Liver (tissue), 8 donors: ENCODE measurements at regions not wholly inside any gene's neighbourhood (a gene's known extent, or its start where the extent isn't known, plus 50 kb on each side); places are given as distances from the start of the nearest gene placed in this dataset.

Experiments
- DNase-seq: peaks from one replicate; pipeline ENCODE4 v3.0.0-alpha.2; 2017; ENCODE audit warnings: low spot score
- H3K27ac ChIP-seq, 2 donors: one replicate each; pipeline ENCODE4 v1.7.0; 2013; ENCODE audit warnings: inconsistent platforms in 2 of 2, low read length in 2 of 2, control low read depth in 1 of 2, low read depth in 1 of 2, mild to moderate bottlenecking in 1 of 2
- H3K27me3 ChIP-seq, 4 donors: one replicate each; pipeline versions ENCODE4 v1.6.1 to v1.7.0; 2013; ENCODE audit warnings: low read length in 3 of 4, inconsistent platforms in 1 of 4, mild to moderate bottlenecking in 1 of 4, moderate library complexity in 1 of 4; ENCODE audit not compliant: control insufficient read depth in 4 of 4, insufficient read depth in 4 of 4
- H3K36me3 ChIP-seq, 4 donors: one replicate each; pipeline versions ENCODE4 v1.6.1 to v1.7.0; 2013; ENCODE audit warnings: low read length in 3 of 4, mild to moderate bottlenecking in 3 of 4, low read depth in 1 of 4, moderate library complexity in 1 of 4; ENCODE audit not compliant: control insufficient read depth in 4 of 4, insufficient read depth in 3 of 4
- H3K4me1 ChIP-seq, 4 donors: one replicate each; pipeline versions ENCODE4 v1.6.1 to v1.7.0; 2013; ENCODE audit warnings: low read length in 3 of 4, mild to moderate bottlenecking in 3 of 4, moderate library complexity in 1 of 4; ENCODE audit not compliant: control insufficient read depth in 4 of 4, insufficient read depth in 4 of 4
- H3K4me3 ChIP-seq, 3 donors: one replicate each; pipeline versions ENCODE4 v1.6.1 to v1.7.0; 2013; ENCODE audit warnings: low read length in 3 of 3, control low read depth in 1 of 3, low read depth in 1 of 3, mild to moderate bottlenecking in 1 of 3
- H3K9ac ChIP-seq, 2 donors: one replicate each; pipeline ENCODE4 v1.7.0; 2013; ENCODE audit warnings: low read length in 2 of 2, mild to moderate bottlenecking in 2 of 2, moderate library complexity in 2 of 2, control low read depth in 1 of 2, low read depth in 1 of 2
- H3K9me3 ChIP-seq, 4 donors: one replicate each; pipeline versions ENCODE4 v1.6.1 to v1.7.0; 2013; ENCODE audit warnings: low read length in 3 of 4; ENCODE audit not compliant: control insufficient read depth in 4 of 4
- EGR1 ChIP-seq, 2 donors: IDR thresholded peaks; 2 replicates each; pipeline ENCODE4 v1.6.1; 2016 to 2018; ENCODE audit warnings: antibody characterized with exemption in 2 of 2, low read depth in 2 of 2
- FOXA2 ChIP-seq: IDR thresholded peaks from 2 replicates; pipeline ENCODE4 v1.6.1; 2016; ENCODE audit warnings: antibody characterized with exemption
- GABPA ChIP-seq, 2 donors: IDR thresholded peaks in 1 of 2; conservative IDR thresholded peaks in 1 of 2; 2 replicates each; pipeline ENCODE4 v1.6.1; 2016; ENCODE audit warnings: antibody characterized with exemption in 2 of 2, mild to moderate bottlenecking in 1 of 2, moderate library complexity in 1 of 2
- HNF4A ChIP-seq, 2 donors: conservative IDR thresholded peaks; 2 replicates each; pipeline ENCODE4 v1.6.1; 2016; ENCODE audit warnings: antibody characterized with exemption in 2 of 2, mild to moderate bottlenecking in 2 of 2
- MAX ChIP-seq: IDR thresholded peaks from 2 replicates; pipeline ENCODE4 v1.6.1; 2016; ENCODE audit warnings: antibody characterized with exemption
- NR2F2 ChIP-seq: IDR thresholded peaks from 2 replicates; pipeline ENCODE4 v1.6.1; 2016; ENCODE audit warnings: antibody characterized with exemption
- RAD21 ChIP-seq, 2 donors: IDR thresholded peaks; 2 replicates each; pipeline ENCODE4 v1.6.1; 2016; ENCODE audit warnings: antibody characterized with exemption in 2 of 2, mild to moderate bottlenecking in 2 of 2
- REST ChIP-seq: IDR thresholded peaks from 2 replicates; pipeline ENCODE4 v1.6.1; 2016; ENCODE audit warnings: antibody characterized with exemption, mild to moderate bottlenecking
- RXRA ChIP-seq, 2 donors: IDR thresholded peaks; 2 replicates each; pipeline ENCODE4 v1.6.1; 2017 to 2018; ENCODE audit warnings: antibody characterized with exemption in 2 of 2, mild to moderate bottlenecking in 1 of 2
- TAF1 ChIP-seq: conservative IDR thresholded peaks from 2 replicates; pipeline ENCODE4 v1.6.1; 2016; ENCODE audit warnings: antibody characterized with exemption, mild to moderate bottlenecking
- WGBS: extraction: QIAGEN DNeasy Blood & Tissue Kit; methylation state at CpG from one replicate; pipeline ENCODE4 v1.1.7; 2013; 5-methylcytosine and 5-hydroxymethylcytosine counted together
- TF ChIP-seq, protein P1 (sequence below): IDR thresholded peaks from 2 replicates; pipeline ENCODE4 v1.6.1; 2016; ENCODE audit warnings: antibody characterized with exemption
- TF ChIP-seq, protein P2 (sequence below): fragments of 150-350 bp; IDR thresholded peaks from 2 replicates; pipeline ENCODE4 v1.5.1; 2017; ENCODE audit warnings: improper control_type of control experiment, low read depth, low read length; ENCODE audit not compliant: missing input control
- TF ChIP-seq, protein P3 (sequence below): IDR thresholded peaks from 2 replicates; pipeline ENCODE4 v1.6.1; 2016; ENCODE audit warnings: antibody characterized with exemption
- donor health status: healthy.
- donor health status: healthy.
- donor health status: healthy.
- donor health status: healthy.
- donor health status: healthy.

DNA sequence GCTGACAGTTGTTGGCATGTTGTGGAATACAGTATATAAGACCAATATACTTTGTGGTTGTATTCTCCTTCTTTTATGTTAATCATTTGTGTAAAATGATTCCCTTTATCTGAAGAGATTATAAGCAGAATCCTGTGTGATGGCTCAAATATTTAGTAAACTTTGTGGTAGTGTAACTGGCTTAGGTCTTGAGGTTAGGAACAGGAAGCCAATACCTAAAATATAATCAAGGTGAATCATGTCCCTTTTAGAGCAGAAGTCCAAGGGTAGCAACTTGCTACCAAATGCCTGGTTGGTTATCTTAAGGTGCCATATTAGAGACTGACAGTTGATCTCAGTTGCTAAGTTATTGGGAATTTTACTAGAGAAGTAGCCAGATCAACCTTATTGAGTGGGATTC lies 398.5 kb upstream of the ADAMTS5 start:
- H3K9ac ChIP-seq, result no peak overlapping the region
- no peak overlapping the region for H3K4me3 ChIP-seq
- H3K36me3 ChIP-seq, result no peaks in the 10 kb centered on the region
- H3K4me1 ChIP-seq, result no peaks in the 10 kb centered on the region
- H3K27ac ChIP-seq, result no peak overlapping the region
- peaks cover 0 to 3% (median 0%) of the 10 kb centered on the region in 4 donors for H3K27me3 ChIP-seq
- no peaks in the 10 kb centered on the region for H3K9me3 ChIP-seq
- DNase-seq, result no peak
- TF ChIP-seq FOXA2, result no peak
- TF ChIP-seq MAX, result no peak

DNA sequence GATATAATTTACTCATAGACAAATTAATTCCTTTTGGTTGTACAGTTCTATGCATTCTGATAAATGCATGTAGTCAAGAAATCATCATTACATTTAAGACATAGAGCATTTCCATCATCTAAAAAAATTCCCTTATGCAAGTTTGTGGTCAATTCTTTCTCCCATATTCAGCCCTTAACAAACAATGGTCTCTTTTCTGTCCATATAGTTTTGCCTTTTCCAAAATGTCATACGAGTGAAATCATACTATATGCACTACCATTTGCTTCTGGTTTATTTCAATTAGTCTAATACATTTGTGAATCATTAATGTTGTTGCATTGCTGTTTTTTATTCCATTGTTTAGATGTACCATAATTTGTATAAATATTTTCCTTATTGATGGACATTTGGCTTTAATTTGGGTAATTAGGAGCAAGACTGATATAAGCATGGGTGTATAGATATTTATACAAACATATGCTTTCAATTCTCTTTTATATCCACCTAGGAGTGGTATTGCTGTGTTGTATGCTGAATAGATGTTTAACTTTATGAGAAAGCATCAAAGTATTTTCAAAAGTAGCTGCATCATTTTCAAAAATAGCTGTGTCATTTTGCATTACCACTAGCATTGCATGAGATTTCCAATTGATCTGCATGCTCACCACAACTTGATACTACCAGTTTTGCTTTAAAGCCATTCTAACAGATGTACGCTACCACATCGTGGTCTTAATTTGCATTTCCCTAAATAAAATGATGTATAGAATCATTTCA lies 397.0 kb upstream of the ADAMTS5 start:
- no peaks in the 10 kb centered on the region for H3K36me3 ChIP-seq
- H3K9ac ChIP-seq, result no peak overlapping the region
- no peak overlapping the region for H3K27ac ChIP-seq
- H3K4me1 ChIP-seq, result no peaks in the 10 kb centered on the region
- H3K4me3 ChIP-seq, result no peak overlapping the region
- DNase-seq, result no peak
- TF ChIP-seq RAD21 (IDR thresholded peaks at IDR 0.05), result no peak
- no peak for TF ChIP-seq HNF4A (conservative IDR thresholded peaks at IDR 0.05)
- no peak for TF ChIP-seq NR2F2
- no peak for TF ChIP-seq EGR1 (IDR thresholded peaks at IDR 0.05; ENCODE audit: low read depth in 2 of 2)
- TF ChIP-seq, protein P1, sequence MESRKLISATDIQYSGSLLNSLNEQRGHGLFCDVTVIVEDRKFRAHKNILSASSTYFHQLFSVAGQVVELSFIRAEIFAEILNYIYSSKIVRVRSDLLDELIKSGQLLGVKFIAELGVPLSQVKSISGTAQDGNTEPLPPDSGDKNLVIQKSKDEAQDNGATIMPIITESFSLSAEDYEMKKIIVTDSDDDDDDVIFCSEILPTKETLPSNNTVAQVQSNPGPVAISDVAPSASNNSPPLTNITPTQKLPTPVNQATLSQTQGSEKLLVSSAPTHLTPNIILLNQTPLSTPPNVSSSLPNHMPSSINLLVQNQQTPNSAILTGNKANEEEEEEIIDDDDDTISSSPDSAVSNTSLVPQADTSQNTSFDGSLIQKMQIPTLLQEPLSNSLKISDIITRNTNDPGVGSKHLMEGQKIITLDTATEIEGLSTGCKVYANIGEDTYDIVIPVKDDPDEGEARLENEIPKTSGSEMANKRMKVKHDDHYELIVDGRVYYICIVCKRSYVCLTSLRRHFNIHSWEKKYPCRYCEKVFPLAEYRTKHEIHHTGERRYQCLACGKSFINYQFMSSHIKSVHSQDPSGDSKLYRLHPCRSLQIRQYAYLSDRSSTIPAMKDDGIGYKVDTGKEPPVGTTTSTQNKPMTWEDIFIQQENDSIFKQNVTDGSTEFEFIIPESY, result no peak
- TF ChIP-seq FOXA2, result no peak
- TF ChIP-seq, protein P2, sequence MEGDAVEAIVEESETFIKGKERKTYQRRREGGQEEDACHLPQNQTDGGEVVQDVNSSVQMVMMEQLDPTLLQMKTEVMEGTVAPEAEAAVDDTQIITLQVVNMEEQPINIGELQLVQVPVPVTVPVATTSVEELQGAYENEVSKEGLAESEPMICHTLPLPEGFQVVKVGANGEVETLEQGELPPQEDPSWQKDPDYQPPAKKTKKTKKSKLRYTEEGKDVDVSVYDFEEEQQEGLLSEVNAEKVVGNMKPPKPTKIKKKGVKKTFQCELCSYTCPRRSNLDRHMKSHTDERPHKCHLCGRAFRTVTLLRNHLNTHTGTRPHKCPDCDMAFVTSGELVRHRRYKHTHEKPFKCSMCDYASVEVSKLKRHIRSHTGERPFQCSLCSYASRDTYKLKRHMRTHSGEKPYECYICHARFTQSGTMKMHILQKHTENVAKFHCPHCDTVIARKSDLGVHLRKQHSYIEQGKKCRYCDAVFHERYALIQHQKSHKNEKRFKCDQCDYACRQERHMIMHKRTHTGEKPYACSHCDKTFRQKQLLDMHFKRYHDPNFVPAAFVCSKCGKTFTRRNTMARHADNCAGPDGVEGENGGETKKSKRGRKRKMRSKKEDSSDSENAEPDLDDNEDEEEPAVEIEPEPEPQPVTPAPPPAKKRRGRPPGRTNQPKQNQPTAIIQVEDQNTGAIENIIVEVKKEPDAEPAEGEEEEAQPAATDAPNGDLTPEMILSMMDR, result no peak
- TF ChIP-seq, protein P3, sequence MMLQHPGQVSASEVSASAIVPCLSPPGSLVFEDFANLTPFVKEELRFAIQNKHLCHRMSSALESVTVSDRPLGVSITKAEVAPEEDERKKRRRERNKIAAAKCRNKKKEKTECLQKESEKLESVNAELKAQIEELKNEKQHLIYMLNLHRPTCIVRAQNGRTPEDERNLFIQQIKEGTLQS, result no peak
- TF ChIP-seq GABPA (IDR thresholded peaks at IDR 0.05 in 1 of 2, conservative IDR thresholded peaks at IDR 0.05 in 1 of 2), result no peak
- TF ChIP-seq TAF1, result no peak
- TF ChIP-seq RXRA (IDR thresholded peaks at IDR 0.05), result no peak
- TF ChIP-seq REST, result no peak
- WGBS, result 84% methylated on average over 3 of the region's 3 CpGs
- peaks cover 0 to 3% (median 0%) of the 10 kb centered on the region in 4 donors for H3K27me3 ChIP-seq
- no peaks in the 10 kb centered on the region for H3K9me3 ChIP-seq
